ENCODE measurements at regions not wholly inside any gene's neighbourhood (a gene's known extent, or its start where the extent isn't known, plus 50 kb on each side); places are given as distances from the start of the nearest gene placed in this dataset.

DNA sequence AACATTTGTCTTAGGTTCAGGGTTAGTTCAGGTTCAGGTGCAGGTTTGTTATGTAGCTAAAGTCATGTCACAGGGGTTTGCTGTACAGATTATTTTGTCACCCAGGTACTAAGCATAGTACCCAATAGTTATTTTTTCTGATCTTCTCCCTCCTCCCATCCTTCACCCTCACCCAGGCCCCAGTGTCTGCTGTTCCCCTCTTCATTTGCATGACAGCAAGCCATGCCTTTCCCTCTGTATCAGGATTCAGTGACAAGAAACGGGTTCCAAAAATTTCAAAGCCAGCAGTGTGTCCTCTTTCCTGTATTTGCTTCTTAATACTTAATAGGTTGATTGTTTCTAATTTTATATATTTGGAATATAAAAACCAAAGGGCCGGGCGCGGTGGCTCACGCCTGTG, 330.8 kb upstream of the SGCD start:
- TF ChIP-seq, protein P1, sequence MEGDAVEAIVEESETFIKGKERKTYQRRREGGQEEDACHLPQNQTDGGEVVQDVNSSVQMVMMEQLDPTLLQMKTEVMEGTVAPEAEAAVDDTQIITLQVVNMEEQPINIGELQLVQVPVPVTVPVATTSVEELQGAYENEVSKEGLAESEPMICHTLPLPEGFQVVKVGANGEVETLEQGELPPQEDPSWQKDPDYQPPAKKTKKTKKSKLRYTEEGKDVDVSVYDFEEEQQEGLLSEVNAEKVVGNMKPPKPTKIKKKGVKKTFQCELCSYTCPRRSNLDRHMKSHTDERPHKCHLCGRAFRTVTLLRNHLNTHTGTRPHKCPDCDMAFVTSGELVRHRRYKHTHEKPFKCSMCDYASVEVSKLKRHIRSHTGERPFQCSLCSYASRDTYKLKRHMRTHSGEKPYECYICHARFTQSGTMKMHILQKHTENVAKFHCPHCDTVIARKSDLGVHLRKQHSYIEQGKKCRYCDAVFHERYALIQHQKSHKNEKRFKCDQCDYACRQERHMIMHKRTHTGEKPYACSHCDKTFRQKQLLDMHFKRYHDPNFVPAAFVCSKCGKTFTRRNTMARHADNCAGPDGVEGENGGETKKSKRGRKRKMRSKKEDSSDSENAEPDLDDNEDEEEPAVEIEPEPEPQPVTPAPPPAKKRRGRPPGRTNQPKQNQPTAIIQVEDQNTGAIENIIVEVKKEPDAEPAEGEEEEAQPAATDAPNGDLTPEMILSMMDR (conservative IDR thresholded peaks at IDR 0.05; ENCODE audit: low read depth, low read length), result no peak
- no peak for TF ChIP-seq POLR2A (IDR thresholded peaks at IDR 0.05; ENCODE audit: low read depth, low read length)
